Tibial nerve (tissue), 4 donors: ENCODE measurements at regions not wholly inside any gene's neighbourhood (a gene's known extent, or its start where the extent isn't known, plus 50 kb on each side); places are given as distances from the start of the nearest gene placed in this dataset.

Experiments used
- DNase-seq, 2 donors: peaks; one replicate each; pipeline ENCODE4 v3.0.0-alpha.2; 2019; ENCODE audit warnings: low spot score in 2 of 2
- H3K27ac ChIP-seq, 4 donors: fragments of 200-600 bp; sonication (generic) in 3 of 4; one replicate each; pipeline ENCODE4 v1.5.1; 2017 to 2019; ENCODE audit warnings: mild to moderate bottlenecking in 1 of 4
- H3K27me3 ChIP-seq, 2 donors: fragments of 200-600 bp; sonication (generic) in 1 of 2; one replicate each; pipeline versions ENCODE4 v1.5.1 to v1.6.0; 2017 to 2019
- H3K36me3 ChIP-seq, 3 donors: fragments of 200-600 bp; sonication (generic); one replicate each; pipeline ENCODE4 v1.5.1; 2018 to 2019
- H3K4me1 ChIP-seq, 4 donors: fragments of 200-600 bp; sonication (generic) in 3 of 4; one replicate each; pipeline ENCODE4 v1.5.1; 2017 to 2019
- H3K4me3 ChIP-seq, 4 donors: fragments of 200-600 bp; sonication (generic) in 3 of 4; one replicate each; pipeline ENCODE4 v1.5.1; 2017 to 2019; ENCODE audit warnings: mild to moderate bottlenecking in 1 of 4, moderate library complexity in 1 of 4
- H3K9me3 ChIP-seq, 4 donors: fragments of 200-600 bp; sonication (generic) in 3 of 4; one replicate each; pipeline ENCODE4 v1.5.1; 2017 to 2019
- CTCF ChIP-seq, 5 experiments: fragments of 200-600 bp in 3 of 5; fragments of 450-650 bp in 2 of 5; sonication (generic) in 3 of 5; IDR thresholded peaks; one replicate each; pipeline ENCODE4 v1.5.1; 2016 to 2019; ENCODE audit warnings: antibody characterized with exemption in 5 of 5, mild to moderate bottlenecking in 3 of 5, moderate library complexity in 2 of 5
- EP300 ChIP-seq, 2 donors: sonication (generic); formaldehyde crosslinking; IDR thresholded peaks; one replicate each; pipeline ENCODE4 v1.6.1; 2017; ENCODE audit warnings: antibody characterized with exemption in 2 of 2, mild to moderate bottlenecking in 1 of 2
- POLR2A ChIP-seq, 2 donors: fragments of 450-650 bp; IDR thresholded peaks; one replicate each; pipeline ENCODE4 v1.6.1; 2017; ENCODE audit warnings: antibody characterized with exemption in 2 of 2, mild to moderate bottlenecking in 2 of 2, moderate library complexity in 2 of 2
- WGBS, 2 donors: methylation state at CpG; one replicate each; pipeline ENCODE4 v1.1.5; 2018; 5-methylcytosine and 5-hydroxymethylcytosine counted together

GRCh38 chr9:118449554-118449953, 745.4 kb downstream of the TLR4 start:
- DNase-seq, result no peak
- Histone ChIP-seq H3K4me1 (no peaks in the 10 kb centered on the region), H3K36me3 (no peaks in the 10 kb centered on the region), H3K27me3 (no peaks in the 10 kb centered on the region), H3K4me3 (no peak overlapping the region), H3K27ac (no peak overlapping the region), H3K9me3 (no peaks in the 10 kb centered on the region)
- 65 to 80% methylated on average over 2 of the region's 2 CpGs for WGBS, 2 donors
- no peak for TF ChIP-seq EP300 (IDR thresholded peaks at IDR 0.05)
- no peak for TF ChIP-seq POLR2A (IDR thresholded peaks at IDR 0.05)
- TF ChIP-seq CTCF (IDR thresholded peaks at IDR 0.05), result no peak

GRCh38 chr9:118455259-118455658, 751.1 kb downstream of the TLR4 start:
- no peaks in the 10 kb centered on the region for H3K36me3 ChIP-seq
- H3K27ac ChIP-seq, result no peak overlapping the region
- no peaks in the 10 kb centered on the region for H3K9me3 ChIP-seq
- H3K4me3 ChIP-seq, result no peak overlapping the region
- H3K27me3 ChIP-seq, result no peaks in the 10 kb centered on the region
- WGBS, 2 donors, result 78 to 85% methylated on average over 2 of the region's 2 CpGs
- no peaks in the 10 kb centered on the region for H3K4me1 ChIP-seq
- TF ChIP-seq EP300 (IDR thresholded peaks at IDR 0.05), result no peak
- TF ChIP-seq CTCF (IDR thresholded peaks at IDR 0.05), result no peak
- TF ChIP-seq POLR2A (IDR thresholded peaks at IDR 0.05), result no peak
- no peak for DNase-seq

- 52 to 56% methylated on average over 2 of the region's 2 CpGs for WGBS, 2 donors
- H3K4me1 ChIP-seq, result no peaks in the 10 kb centered on the region
These were observed 751.6 kb downstream of the TLR4 start for GRCh38 chr9:118455788-118456187.

GRCh38 chr9:118457171-118458000, 753.2 kb downstream of the TLR4 start:
- WGBS, 2 donors, result 77 to 86% methylated on average over 6 of the region's 6 CpGs
- TF ChIP-seq CTCF (IDR thresholded peaks at IDR 0.05), result no peak
- no peak for TF ChIP-seq EP300 (IDR thresholded peaks at IDR 0.05)
- no peak for TF ChIP-seq POLR2A (IDR thresholded peaks at IDR 0.05)
- Histone ChIP-seq H3K27ac (no peak overlapping the region), H3K4me1 (no peaks in the 10 kb centered on the region), H3K4me3 (no peak overlapping the region), H3K36me3 (no peaks in the 10 kb centered on the region), H3K9me3 (no peaks in the 10 kb centered on the region), H3K27me3 (no peaks in the 10 kb centered on the region)
- DNase-seq, result no peak

More at GRCh38 chr9:118455788-118456187, 751.6 kb downstream of the TLR4 start:
- Histone ChIP-seq H3K27ac (no peak overlapping the region), H3K27me3 (no peaks in the 10 kb centered on the region), H3K9me3 (no peaks in the 10 kb centered on the region), H3K36me3 (no peaks in the 10 kb centered on the region), H3K4me3 (no peak overlapping the region)
- DNase-seq, result no peak
- TF ChIP-seq CTCF (IDR thresholded peaks at IDR 0.05) (no peak), EP300 (IDR thresholded peaks at IDR 0.05) (no peak), POLR2A (IDR thresholded peaks at IDR 0.05) (no peak)

- no peaks in the 10 kb centered on the region for H3K9me3 ChIP-seq
- WGBS, 2 donors, result 53 to 55% methylated on average over 2 of the region's 2 CpGs
These were observed 755.7 kb downstream of the TLR4 start for GRCh38 chr9:118459913-118460312.

More at GRCh38 chr9:118459913-118460312, 755.7 kb downstream of the TLR4 start:
- H3K4me1 ChIP-seq, result no peaks in the 10 kb centered on the region
- H3K27ac ChIP-seq, result no peak overlapping the region
- no peaks in the 10 kb centered on the region for H3K36me3 ChIP-seq
- no peaks in the 10 kb centered on the region for H3K27me3 ChIP-seq
- TF ChIP-seq EP300 (IDR thresholded peaks at IDR 0.05) (no peak), POLR2A (IDR thresholded peaks at IDR 0.05) (no peak), CTCF (IDR thresholded peaks at IDR 0.05) (no peak)
- no peak for DNase-seq
- no peak overlapping the region for H3K4me3 ChIP-seq
